Transverse colon (tissue), 4 donors: ENCODE measurements at regions not wholly inside any gene's neighbourhood (a gene's known extent, or its start where the extent isn't known, plus 50 kb on each side); places are given as distances from the start of the nearest gene placed in this dataset.
"Not testable (repeated sequence)": the region's sequence is repeated elsewhere in the genome, so short reads cannot be mapped to it uniquely, and the experiment has no call there.

Experiments used
- CTCF ChIP-seq, 5 experiments: fragments of 200-600 bp in 3 of 5; fragments of 450-650 bp in 2 of 5; sonication (generic) in 3 of 5; IDR thresholded peaks; 1 replicate in 2 of 5; 2 replicates in 3 of 5; pipeline ENCODE4 v1.5.1; 2016 to 2017; ENCODE audit warnings: antibody characterized with exemption in 5 of 5, inconsistent platforms in 3 of 5, mild to moderate bottlenecking in 2 of 5, moderate library complexity in 1 of 5
- EP300 ChIP-seq: sonication (generic); formaldehyde crosslinking; IDR thresholded peaks from one replicate; pipeline ENCODE4 v1.6.1; 2017; ENCODE audit warnings: antibody characterized with exemption, low read depth
- POLR2AphosphoS5 ChIP-seq, 3 donors: sonication (generic); formaldehyde crosslinking; IDR thresholded peaks; one replicate each; pipeline ENCODE4 v1.6.1; 2016; ENCODE audit warnings: antibody characterized with exemption in 3 of 3

- not testable (repeated sequence) for TF ChIP-seq CTCF (IDR thresholded peaks at IDR 0.05); POLR2AphosphoS5 (IDR thresholded peaks at IDR 0.05); EP300
Measured at GRCh38 chr17:30667657-30668359, 156.7 kb downstream of the CRLF3 start.
